Astrocyte of the cerebellum (primary cell): ENCODE measurements at regions not wholly inside any gene's neighbourhood (a gene's known extent, or its start where the extent isn't known, plus 50 kb on each side); places are given as distances from the start of the nearest gene placed in this dataset.

Experiments
- DNase-seq: peaks from one replicate; pipeline ENCODE4 v3.0.0-alpha.2; 2011; ENCODE audit warnings: low read depth
- H3K4me3 ChIP-seq: 2 replicates; pipeline ENCODE4 v1.5.1; 2011; ENCODE audit warnings: mild to moderate bottlenecking, low read depth, low read length, moderate library complexity
- in situ Hi-C: cut with HindIII; loops from 2 replicates; pipeline ENCODE4 v1.10.0; 2017; ENCODE audit warnings: low sequenced_read_pairs
- TF ChIP-seq, protein P1 (sequence below): IDR thresholded peaks from 2 replicates; pipeline ENCODE4 v1.5.1; 2012; ENCODE audit warnings: low read length, low read depth, moderate library complexity, mild to moderate bottlenecking; ENCODE audit errors: missing control alignments

DNA sequence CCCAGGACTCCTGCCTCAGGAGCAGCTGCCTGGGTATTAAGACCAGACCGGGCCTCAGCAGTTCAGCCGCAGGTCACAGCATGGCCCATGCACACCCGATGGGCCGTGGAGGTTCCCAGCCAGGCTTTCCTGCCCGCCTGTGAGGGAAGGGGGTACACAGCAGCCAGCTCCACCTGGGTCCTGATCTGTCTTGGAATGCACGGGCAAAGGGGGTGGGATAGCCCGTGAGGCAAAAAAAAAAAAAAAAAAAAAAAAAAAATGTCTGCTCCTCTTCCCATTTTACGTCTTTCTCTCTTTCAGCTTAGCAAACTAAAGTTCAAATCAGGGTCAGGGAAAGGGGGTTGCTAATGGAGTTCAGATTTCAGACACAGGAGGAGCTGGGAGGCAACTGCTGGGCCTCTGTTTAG lies 385.2 kb downstream of the TNS1 start:
- no peak for DNase-seq
- no peak overlapping the region for H3K4me3 ChIP-seq
- TF ChIP-seq, protein P1, sequence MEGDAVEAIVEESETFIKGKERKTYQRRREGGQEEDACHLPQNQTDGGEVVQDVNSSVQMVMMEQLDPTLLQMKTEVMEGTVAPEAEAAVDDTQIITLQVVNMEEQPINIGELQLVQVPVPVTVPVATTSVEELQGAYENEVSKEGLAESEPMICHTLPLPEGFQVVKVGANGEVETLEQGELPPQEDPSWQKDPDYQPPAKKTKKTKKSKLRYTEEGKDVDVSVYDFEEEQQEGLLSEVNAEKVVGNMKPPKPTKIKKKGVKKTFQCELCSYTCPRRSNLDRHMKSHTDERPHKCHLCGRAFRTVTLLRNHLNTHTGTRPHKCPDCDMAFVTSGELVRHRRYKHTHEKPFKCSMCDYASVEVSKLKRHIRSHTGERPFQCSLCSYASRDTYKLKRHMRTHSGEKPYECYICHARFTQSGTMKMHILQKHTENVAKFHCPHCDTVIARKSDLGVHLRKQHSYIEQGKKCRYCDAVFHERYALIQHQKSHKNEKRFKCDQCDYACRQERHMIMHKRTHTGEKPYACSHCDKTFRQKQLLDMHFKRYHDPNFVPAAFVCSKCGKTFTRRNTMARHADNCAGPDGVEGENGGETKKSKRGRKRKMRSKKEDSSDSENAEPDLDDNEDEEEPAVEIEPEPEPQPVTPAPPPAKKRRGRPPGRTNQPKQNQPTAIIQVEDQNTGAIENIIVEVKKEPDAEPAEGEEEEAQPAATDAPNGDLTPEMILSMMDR = no peak
- in situ Hi-C loops = loop anchor here (5.0 kb wide), 1 partner anchor 65 kb away; no protein-coding TSS in a partner anchor

DNA sequence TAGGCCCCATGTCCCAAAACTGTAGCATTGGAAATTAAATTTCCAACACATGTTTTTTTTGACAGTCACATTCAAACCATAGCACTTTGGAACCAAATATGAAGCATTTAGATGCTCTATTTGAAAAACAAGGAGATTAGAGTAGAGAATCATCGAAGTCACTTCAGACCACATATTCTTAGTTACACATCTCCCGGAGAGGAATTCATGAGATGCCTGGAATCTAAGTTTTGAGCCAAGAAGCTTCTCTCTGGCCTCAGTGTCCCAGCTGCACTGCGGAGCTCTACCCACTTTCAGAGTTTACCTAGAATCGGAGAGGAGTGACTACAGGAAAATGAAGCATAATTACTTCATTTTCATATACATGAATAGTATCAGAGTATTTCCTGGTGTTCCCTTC lies 385.9 kb downstream of the TNS1 start:
- no peak for DNase-seq
- in situ Hi-C loops = loop anchor here (5.0 kb wide), 1 partner anchor 65 kb away; no protein-coding TSS in a partner anchor
- TF ChIP-seq, protein P1 = no peak
- H3K4me3 ChIP-seq = no peak overlapping the region

DNA sequence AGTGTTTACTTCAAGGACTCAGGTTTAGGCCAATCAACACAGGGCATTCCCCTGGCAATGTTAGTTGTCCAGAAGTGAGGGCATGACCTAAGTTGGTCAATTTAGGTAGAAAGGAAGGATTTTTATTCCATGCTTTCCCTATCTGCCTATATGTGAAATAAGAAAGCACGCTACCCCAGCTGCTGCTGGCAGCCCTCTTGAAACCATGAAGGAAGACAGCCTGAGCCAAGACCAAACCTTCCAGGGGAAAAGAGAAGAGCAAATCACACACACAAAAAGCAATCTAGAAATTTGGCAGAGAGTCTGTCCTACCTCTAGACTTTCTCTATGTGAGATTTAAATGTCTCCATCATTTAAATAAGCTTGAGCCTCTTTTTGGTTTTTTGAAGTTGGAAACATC lies 387.6 kb downstream of the TNS1 start:
- TF ChIP-seq, protein P1 = no peak
- in situ Hi-C loops = loop anchor here (5.0 kb wide), 1 partner anchor 67 kb away; no protein-coding TSS in a partner anchor
- DNase-seq = no peak
- no peak overlapping the region for H3K4me3 ChIP-seq

DNA sequence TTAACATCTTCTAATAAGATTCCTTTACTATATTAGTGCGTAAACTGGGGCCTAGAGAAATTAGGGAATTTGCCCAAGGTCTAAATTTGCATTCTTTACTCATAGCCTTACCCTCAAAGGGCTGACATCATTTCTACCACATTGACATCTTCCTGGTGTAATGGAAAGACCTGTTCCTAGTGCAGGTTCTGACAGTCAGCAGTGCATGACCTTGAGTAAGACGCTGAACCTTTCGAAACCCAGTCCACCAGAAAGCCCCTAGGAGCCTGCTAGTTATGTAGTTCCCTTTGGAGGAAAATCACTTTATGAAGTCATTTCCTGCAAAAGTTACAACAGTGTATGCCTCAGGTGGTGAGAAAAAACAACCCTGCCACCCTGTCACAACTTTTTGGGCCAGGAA lies 388.3 kb downstream of the TNS1 start:
- DNase-seq = no peak
- in situ Hi-C loops = no loop called here
- TF ChIP-seq, protein P1 = no peak
- H3K4me3 ChIP-seq = no peak overlapping the region

DNA sequence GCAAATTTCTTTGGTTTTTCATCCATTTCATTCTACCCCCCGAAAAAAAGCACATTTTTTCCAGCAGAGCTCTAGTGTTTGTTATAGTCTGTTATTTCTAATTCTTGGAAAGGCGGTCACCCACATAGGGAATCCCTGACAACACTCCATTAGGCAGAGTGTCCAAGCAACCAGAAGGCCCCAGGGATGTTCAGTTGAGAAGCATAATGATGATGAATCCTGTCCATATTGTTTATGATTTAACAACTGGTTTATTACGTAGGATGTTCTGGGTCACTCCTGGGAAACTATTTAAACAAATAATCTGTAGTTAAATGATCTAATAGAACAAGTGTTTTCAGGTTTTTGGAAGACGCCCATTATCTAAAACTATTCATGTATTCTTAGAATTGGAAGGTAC lies 388.7 kb downstream of the TNS1 start:
- in situ Hi-C loops = no loop called here
- TF ChIP-seq, protein P1 = no peak

DNA sequence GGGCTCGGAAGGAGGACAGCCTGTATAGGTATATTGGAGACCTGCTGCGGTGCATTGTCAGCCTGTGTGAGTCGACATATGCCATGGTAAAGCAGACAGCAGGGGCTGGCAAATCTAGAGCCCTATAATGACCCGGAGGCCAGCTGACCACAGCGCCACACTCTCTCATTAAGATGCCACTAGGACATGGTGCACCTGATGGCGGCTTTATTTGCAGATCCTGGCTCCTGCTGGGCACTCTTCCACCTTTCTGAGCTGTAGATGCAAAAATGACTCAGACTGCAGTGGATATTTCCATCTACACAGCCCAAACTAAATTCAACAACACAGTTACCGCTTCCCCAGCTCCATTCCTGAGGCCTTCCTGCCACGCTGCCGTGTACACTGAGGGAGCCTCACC lies 389.9 kb downstream of the TNS1 start:
- DNase-seq = no peak
- H3K4me3 ChIP-seq = no peak overlapping the region
- TF ChIP-seq, protein P1 = no peak
- in situ Hi-C loops = no loop called here

More for the DNA sequence above, 388.7 kb downstream of the TNS1 start:
- no peak for DNase-seq
- no peak overlapping the region for H3K4me3 ChIP-seq

DNA sequence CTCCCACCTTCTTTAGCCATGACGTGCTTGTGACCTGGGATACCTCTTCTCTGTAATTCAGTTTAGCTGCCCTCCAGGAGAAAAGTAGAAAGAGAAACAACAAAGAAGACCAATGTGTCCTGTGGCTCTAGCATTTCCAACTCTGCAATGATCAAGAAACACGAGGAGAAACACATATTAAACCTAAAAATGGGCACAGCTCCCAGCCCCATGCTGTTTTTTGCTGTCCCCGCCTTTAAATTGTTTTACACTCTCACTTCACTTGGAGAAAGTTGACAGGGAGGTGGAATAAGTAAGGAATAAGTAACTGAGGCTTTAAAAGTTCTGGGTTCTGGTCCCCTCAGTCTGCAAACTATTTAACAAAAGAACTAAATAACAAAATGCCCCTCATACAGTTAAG lies 390.6 kb downstream of the TNS1 start:
- H3K4me3 ChIP-seq = no peak overlapping the region
- TF ChIP-seq, protein P1 = no peak
- DNase-seq = no peak
- in situ Hi-C loops = no loop called here
